Heart left ventricle (tissue), 16 donors: ENCODE measurements at regions not wholly inside any gene's neighbourhood (a gene's known extent, or its start where the extent isn't known, plus 50 kb on each side); places are given as distances from the start of the nearest gene placed in this dataset.
A peak's percentile ranks its signal among the peaks of the same experiment; 100 is the strongest.

Experiments
- ATAC-seq, 4 donors: fragments of 200-7000 bp; cut with Tn5 transposase; one replicate each; pipeline ENCODE4 v1.9.1; 2020 to 2022; ENCODE audit warnings: moderate library complexity in 4 of 4, mild to moderate bottlenecking in 3 of 4, moderate number of reproducible peaks in 1 of 4
- DNase-seq, 5 donors: peaks; one replicate each; pipeline ENCODE4 v3.0.0-alpha.2; 2020
- H3K27ac ChIP-seq, 12 donors: fragments of 200-600 bp; sonication (generic) in 4 of 12; one replicate each; pipeline versions ENCODE4 v1.5.0 to v1.8.0; 2016 to 2022; ENCODE audit warnings: mild to moderate bottlenecking in 2 of 12
- H3K27me3 ChIP-seq, 9 donors: fragments of 200-600 bp; sonication (generic) in 2 of 9; one replicate each; pipeline versions ENCODE4 v1.5.1 to v1.8.0; 2016 to 2022; ENCODE audit warnings: mild to moderate bottlenecking in 3 of 9
- H3K36me3 ChIP-seq, 9 donors: fragments of 200-600 bp; sonication (generic) in 2 of 9; one replicate each; pipeline versions ENCODE4 v1.5.0 to v1.8.0; 2018 to 2022; ENCODE audit warnings: mild to moderate bottlenecking in 2 of 9
- H3K4me1 ChIP-seq, 12 donors: fragments of 200-600 bp; sonication (generic) in 4 of 12; one replicate each; pipeline versions ENCODE4 v1.5.0 to v1.8.0; 2016 to 2022; ENCODE audit warnings: mild to moderate bottlenecking in 3 of 12
- H3K4me3 ChIP-seq, 12 donors: fragments of 200-600 bp; sonication (generic) in 4 of 12; one replicate each; pipeline versions ENCODE4 v1.5.0 to v1.8.0; 2017 to 2022; ENCODE audit warnings: mild to moderate bottlenecking in 9 of 12, moderate library complexity in 4 of 12
- H3K9me3 ChIP-seq, 12 donors: fragments of 200-600 bp; sonication (generic) in 4 of 12; one replicate each; pipeline versions ENCODE4 v1.5.0 to v1.8.0; 2016 to 2022; ENCODE audit warnings: mild to moderate bottlenecking in 1 of 12
- POLR2A ChIP-seq, 2 donors: fragments of 450-650 bp; IDR thresholded peaks; one replicate each; pipeline ENCODE4 v1.6.1; 2017; ENCODE audit warnings: antibody characterized with exemption in 2 of 2, mild to moderate bottlenecking in 2 of 2, moderate library complexity in 2 of 2
- WGBS, 4 donors: extraction: QIAGEN DNeasy Blood & Tissue Kit in 2 of 4; methylation state at CpG; one replicate each; pipeline versions ENCODE4 v1.1.5 to v1.1.7; 2013 to 2018; 5-methylcytosine and 5-hydroxymethylcytosine counted together
- intact Hi-C, 10 donors: fragments of 100-400 bp; cut with DNase I; formaldehyde crosslinking; loops; one replicate each; pipeline versions ENCODE4 v1.11.1 to v1.14.2; 2022
- TF ChIP-seq, protein P1 (sequence below), 12 donors: fragments of 200-600 bp; sonication (generic) in 4 of 12; IDR thresholded peaks; one replicate each; pipeline versions ENCODE4 v1.5.0 to v1.8.0; 2018 to 2022; ENCODE audit warnings: antibody characterized with exemption in 12 of 12, mild to moderate bottlenecking in 5 of 12
- donor health status: ischemic (EF 13 %, LVEDD 7.1; RV severe dilation, severe dysfunction).
- donor health status: healthy with polysubstance abuse.
- donor health status: DM: no; HTN: yes; CAD: no.
- donor health status: DM: no; HTN: no; CAD: no.
- donor health status: ischemic (EF 25% LVEDD 6.9; RV normal size, moderate dysfunction).
- donor health status: ischemic (EF 25% LVEDD 5.7; RV mildly dilated, moderate dysfunction).
- donor health status: healthy.
- donor health status: DM: yes; HTN: yes; CAD: no.
- donor health status: ischemic (EF 35%, LVEDD 5.7; RV mildly dilated, moderate dysfunction).
- donor health status: nonischemic (EF 11% LVEDD 7.7; RV severe dilation, severe dysfunction).
- donor health status: DM: yes; HTN: yes; CAD: no.
- donor health status: PGD.
- donor health status: ischemic (EF 29% LVEDD 5.4; RV normal size, mild dysfunction).
- donor health status: nonischemic (EF 23%, LVEDD 6.1; RV moderate dilation, normal function).

GRCh38 chr6:11478586-11478985 is 59.0 kb upstream of the TMEM170B start:
- H3K9me3 ChIP-seq: no peaks in the 10 kb centered on the region
- H3K27ac ChIP-seq: no peak overlapping the region
- 78 to 83% (median 79%) methylated on average over 7 of the region's 7 CpGs for WGBS, 4 donors
- no peak overlapping the region for H3K4me3 ChIP-seq
- peaks cover 0 to 15% (median 4%) of the 10 kb centered on the region in 12 donors for H3K4me1 ChIP-seq
- DNase-seq (no peak), ATAC-seq (no peak)
- no peaks in the 10 kb centered on the region for H3K36me3 ChIP-seq
- intact Hi-C loops: no loop called here
- H3K27me3 ChIP-seq: no peaks in the 10 kb centered on the region
- TF ChIP-seq, protein P1, sequence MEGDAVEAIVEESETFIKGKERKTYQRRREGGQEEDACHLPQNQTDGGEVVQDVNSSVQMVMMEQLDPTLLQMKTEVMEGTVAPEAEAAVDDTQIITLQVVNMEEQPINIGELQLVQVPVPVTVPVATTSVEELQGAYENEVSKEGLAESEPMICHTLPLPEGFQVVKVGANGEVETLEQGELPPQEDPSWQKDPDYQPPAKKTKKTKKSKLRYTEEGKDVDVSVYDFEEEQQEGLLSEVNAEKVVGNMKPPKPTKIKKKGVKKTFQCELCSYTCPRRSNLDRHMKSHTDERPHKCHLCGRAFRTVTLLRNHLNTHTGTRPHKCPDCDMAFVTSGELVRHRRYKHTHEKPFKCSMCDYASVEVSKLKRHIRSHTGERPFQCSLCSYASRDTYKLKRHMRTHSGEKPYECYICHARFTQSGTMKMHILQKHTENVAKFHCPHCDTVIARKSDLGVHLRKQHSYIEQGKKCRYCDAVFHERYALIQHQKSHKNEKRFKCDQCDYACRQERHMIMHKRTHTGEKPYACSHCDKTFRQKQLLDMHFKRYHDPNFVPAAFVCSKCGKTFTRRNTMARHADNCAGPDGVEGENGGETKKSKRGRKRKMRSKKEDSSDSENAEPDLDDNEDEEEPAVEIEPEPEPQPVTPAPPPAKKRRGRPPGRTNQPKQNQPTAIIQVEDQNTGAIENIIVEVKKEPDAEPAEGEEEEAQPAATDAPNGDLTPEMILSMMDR (IDR thresholded peaks at IDR 0.05): no peak
- TF ChIP-seq POLR2A (IDR thresholded peaks at IDR 0.05): no peak

- peaks cover 0 to 21% (median 5%) of the 10 kb centered on the region in 12 donors for H3K4me1 ChIP-seq
- intact Hi-C loops: no loop called here
- H3K9me3 ChIP-seq: no peaks in the 10 kb centered on the region
- H3K4me3 ChIP-seq: no peak overlapping the region
- no peak for DNase-seq
- H3K27ac ChIP-seq: no peak overlapping the region
- no peak for TF ChIP-seq POLR2A (IDR thresholded peaks at IDR 0.05)
- TF ChIP-seq, protein P1 (IDR thresholded peaks at IDR 0.05): no peak
- H3K27me3 ChIP-seq: no peaks in the 10 kb centered on the region
- ATAC-seq: no peak
- no peaks in the 10 kb centered on the region for H3K36me3 ChIP-seq
Observed at GRCh38 chr6:11475016-11475415, 62.5 kb upstream of the TMEM170B start.

DNA sequence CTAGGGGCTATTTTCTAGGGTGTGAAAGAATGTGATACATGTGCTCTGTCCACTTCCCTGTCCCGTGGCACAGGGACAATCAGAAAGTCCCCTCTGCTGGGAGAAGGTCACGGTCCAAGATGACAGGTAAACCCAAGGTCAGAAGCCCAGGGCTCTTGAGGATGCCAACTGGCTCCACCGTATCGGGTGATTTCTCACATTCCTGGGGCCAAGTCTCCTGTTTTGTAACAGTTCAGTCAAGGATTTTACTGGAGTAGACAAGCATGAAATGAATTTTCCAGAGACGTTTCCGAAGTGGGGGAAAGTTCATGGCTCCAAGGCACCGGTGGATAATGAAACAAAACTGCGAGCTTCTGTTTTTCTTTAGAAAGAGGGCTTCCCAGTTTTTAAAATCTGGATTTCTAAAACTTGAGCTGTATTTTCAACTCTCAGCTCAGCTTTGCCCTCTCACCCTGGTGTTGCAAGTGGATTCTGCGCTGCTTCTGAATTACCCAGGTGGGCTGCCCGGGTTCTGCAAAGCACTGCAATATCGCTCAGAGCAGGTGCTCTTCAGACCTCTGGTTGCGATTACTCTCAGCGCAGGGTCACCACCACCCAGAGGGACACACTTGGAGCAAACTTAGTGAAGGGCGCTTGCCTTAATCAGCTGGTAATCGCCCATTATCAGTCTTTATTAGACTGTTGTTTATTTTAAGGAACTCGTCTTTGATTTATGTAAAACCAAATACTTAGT is 64.4 kb upstream of the TMEM170B start:
- ATAC-seq (peak in 3 of 4 donors; percentile 26 to 55 (median 47)), DNase-seq (no peak)
- 55 to 73% (median 66%) methylated on average over 16 of the region's 16 CpGs for WGBS, 4 donors
- Histone ChIP-seq H3K27me3 (no peaks in the 10 kb centered on the region), H3K27ac (peak overlapping the region in 5 of 12 donors; percentile 6 to 44 (median 30)), H3K36me3 (no peaks in the 10 kb centered on the region), H3K4me1 (peaks cover 0 to 21% (median 5%) of the 10 kb centered on the region in 12 donors), H3K4me3 (peak overlapping the region in 8 of 12 donors; percentile 20 to 42 (median 36)), H3K9me3 (no peaks in the 10 kb centered on the region)
- TF ChIP-seq, protein P1 (IDR thresholded peaks at IDR 0.05): no peak
- intact Hi-C loops: no loop called here

- DNase-seq (no peak), ATAC-seq (no peak)
- WGBS, 4 donors: 64 to 84% (median 80%) methylated on average over 4 of the region's 4 CpGs
- intact Hi-C loops: no loop called here
- TF ChIP-seq, protein P1 (IDR thresholded peaks at IDR 0.05): no peak
- no peak for TF ChIP-seq POLR2A (IDR thresholded peaks at IDR 0.05)
- Histone ChIP-seq H3K36me3 (no peaks in the 10 kb centered on the region), H3K27me3 (no peaks in the 10 kb centered on the region), H3K27ac (no peak overlapping the region), H3K9me3 (no peaks in the 10 kb centered on the region), H3K4me1 (peaks cover 0 to 21% (median 5%) of the 10 kb centered on the region in 12 donors), H3K4me3 (no peak overlapping the region)
Observed at GRCh38 chr6:11471261-11471660, 66.3 kb upstream of the TMEM170B start.
